Astrocyte (in vitro differentiated cells and primary cell): ENCODE measurements at regions not wholly inside any gene's neighbourhood (a gene's known extent, or its start where the extent isn't known, plus 50 kb on each side); places are given as distances from the start of the nearest gene placed in this dataset.

ENCODE experiments used
- DNase-seq: peaks from one replicate; pipeline ENCODE4 v3.0.0-alpha.2; 2010; ENCODE audit warnings: low read depth
- FAIRE-seq: peaks from 2 replicates; lab custom pipeline; 2011; peaks lifted over from hg19 to GRCh38; lab: Jason Lieb, UNC
- H2AFZ ChIP-seq: 2 replicates; pipeline ENCODE4 v1.6.0; 2012; ENCODE audit warnings: low read depth, low read length, inconsistent platforms
- H3K27ac ChIP-seq: 2 replicates; pipeline ENCODE4 v1.5.1; 2011; ENCODE audit warnings: low read depth, low read length, inconsistent platforms
- H3K27me3 ChIP-seq: 2 replicates; pipeline ENCODE4 v1.6.0; 2011; ENCODE audit warnings: low read length, inconsistent platforms; ENCODE audit not compliant: insufficient read depth
- H3K36me3 ChIP-seq: 2 replicates; pipeline ENCODE4 v1.5.1; 2011; ENCODE audit warnings: low read length, inconsistent platforms; ENCODE audit not compliant: insufficient read depth
- H3K4me1 ChIP-seq: 2 replicates; pipeline ENCODE4 v1.5.1; 2011; ENCODE audit warnings: low read length, inconsistent platforms; ENCODE audit not compliant: insufficient read depth
- H3K4me2 ChIP-seq: 2 replicates; pipeline ENCODE4 v1.6.0; 2012; ENCODE audit warnings: low read length, inconsistent platforms
- H3K4me3 ChIP-seq: 2 replicates; pipeline ENCODE4 v1.5.1; 2011; ENCODE audit warnings: low read depth, mild to moderate bottlenecking, low read length, inconsistent platforms; ENCODE audit not compliant: insufficient read depth
- H3K79me2 ChIP-seq: 2 replicates; pipeline ENCODE4 v1.6.0; 2012; ENCODE audit warnings: mild to moderate bottlenecking, low read length, inconsistent platforms; ENCODE audit not compliant: insufficient read depth
- H3K9ac ChIP-seq: 2 replicates; pipeline ENCODE4 v1.6.0; 2012; ENCODE audit warnings: mild to moderate bottlenecking, low read length, inconsistent platforms
- H3K9me3 ChIP-seq: 2 replicates; pipeline ENCODE4 v1.5.1; 2012; ENCODE audit warnings: low read depth, mild to moderate bottlenecking, low read length, inconsistent platforms; ENCODE audit not compliant: insufficient read depth
- H4K20me1 ChIP-seq: 2 replicates; pipeline ENCODE4 v1.6.0; 2012; ENCODE audit warnings: low read length, inconsistent platforms; ENCODE audit not compliant: insufficient read depth
- H3K27ac Mint-ChIP-seq: one replicate; pipeline ENCODE4 v1.8.0; 2021; ENCODE audit warnings: mild to moderate bottlenecking, mixed read lengths; ENCODE audit not compliant: unreplicated experiment
- H3K27me3 Mint-ChIP-seq: one replicate; pipeline ENCODE4 v1.8.0; 2021; ENCODE audit warnings: low read depth, mixed read lengths; ENCODE audit not compliant: unreplicated experiment
- H3K36me3 Mint-ChIP-seq: one replicate; pipeline ENCODE4 v1.8.0; 2021; ENCODE audit warnings: low read depth, mixed read lengths; ENCODE audit not compliant: unreplicated experiment
- H3K4me1 Mint-ChIP-seq: one replicate; pipeline ENCODE4 v1.8.0; 2021; ENCODE audit warnings: low read depth, mixed read lengths; ENCODE audit not compliant: unreplicated experiment
- H3K4me3 Mint-ChIP-seq: one replicate; pipeline ENCODE4 v1.8.0; 2021; ENCODE audit warnings: mild to moderate bottlenecking, moderate library complexity, mixed read lengths; ENCODE audit not compliant: unreplicated experiment
- H3K9me3 Mint-ChIP-seq: one replicate; pipeline ENCODE4 v1.8.0; 2021; ENCODE audit warnings: mild to moderate bottlenecking, mixed read lengths; ENCODE audit not compliant: unreplicated experiment
- CTCF ChIP-seq: IDR thresholded peaks from 2 replicates; pipeline ENCODE4 v1.5.1; 2011; ENCODE audit warnings: low read depth, mild to moderate bottlenecking, inconsistent platforms, low read length, moderate library complexity; ENCODE audit not compliant: insufficient read depth
- EZH2 ChIP-seq: IDR thresholded peaks from 2 replicates; pipeline ENCODE4 v1.6.1; 2012; ENCODE audit warnings: mild to moderate bottlenecking, low read length, inconsistent platforms; ENCODE audit not compliant: insufficient read depth

GRCh38 chr7:155191901-155192478, 105.7 kb upstream of the INSIG1 start:
- H3K4me1 Mint-ChIP-seq: peaks cover 14% of the 10 kb centered on the region
- Histone ChIP-seq H3K4me1 (no peaks in the 10 kb centered on the region), H2AFZ (no peak overlapping the region), H3K4me3 (no peak overlapping the region), H3K36me3 (no peaks in the 10 kb centered on the region), H3K9me3 (no peaks in the 10 kb centered on the region), H3K27ac (no peak overlapping the region), H3K27me3 (no peaks in the 10 kb centered on the region), H3K9ac (no peak overlapping the region), H4K20me1 (no peaks in the 10 kb centered on the region), H3K4me2 (no peak overlapping the region), H3K79me2 (no peaks in the 10 kb centered on the region)
- no peak overlapping the region for H3K4me3 Mint-ChIP-seq
- no peak for DNase-seq
- no peaks in the 10 kb centered on the region for H3K36me3 Mint-ChIP-seq
- FAIRE-seq: no peak
- H3K27me3 Mint-ChIP-seq: no peaks in the 10 kb centered on the region
- H3K27ac Mint-ChIP-seq: no peak overlapping the region
- TF ChIP-seq CTCF (no peak), EZH2 (no peak)
- H3K9me3 Mint-ChIP-seq: peaks cover 17% of the 10 kb centered on the region

- H3K4me3 Mint-ChIP-seq: no peak overlapping the region
- Histone ChIP-seq H2AFZ (no peak overlapping the region), H3K36me3 (no peaks in the 10 kb centered on the region), H3K4me2 (no peak overlapping the region), H3K27ac (no peak overlapping the region), H3K9me3 (no peaks in the 10 kb centered on the region), H3K9ac (no peak overlapping the region), H3K4me3 (no peak overlapping the region), H3K27me3 (no peaks in the 10 kb centered on the region), H3K79me2 (no peaks in the 10 kb centered on the region), H4K20me1 (no peaks in the 10 kb centered on the region), H3K4me1 (no peaks in the 10 kb centered on the region)
- H3K27me3 Mint-ChIP-seq: no peaks in the 10 kb centered on the region
- FAIRE-seq (no peak), DNase-seq (no peak)
- TF ChIP-seq EZH2 (no peak), CTCF (no peak)
- H3K4me1 Mint-ChIP-seq: peaks cover 14% of the 10 kb centered on the region
- H3K27ac Mint-ChIP-seq: no peak overlapping the region
- no peaks in the 10 kb centered on the region for H3K36me3 Mint-ChIP-seq
- peaks cover 20% of the 10 kb centered on the region for H3K9me3 Mint-ChIP-seq
Measured at GRCh38 chr7:155192961-155193640, 104.6 kb upstream of the INSIG1 start.

- H4K20me1 ChIP-seq: no peaks in the 10 kb centered on the region
- Mint-ChIP-seq H3K4me3 (no peak overlapping the region), H3K9me3 (peaks cover 19% of the 10 kb centered on the region)
Measured at GRCh38 chr7:155193716-155194115, 104.0 kb upstream of the INSIG1 start.

More at GRCh38 chr7:155193716-155194115, 104.0 kb upstream of the INSIG1 start:
- Histone ChIP-seq H3K4me2 (no peak overlapping the region), H3K27me3 (no peaks in the 10 kb centered on the region), H3K79me2 (no peaks in the 10 kb centered on the region), H3K4me1 (peaks cover 3% of the 10 kb centered on the region), H3K9ac (no peak overlapping the region), H3K9me3 (no peaks in the 10 kb centered on the region), H3K36me3 (no peaks in the 10 kb centered on the region), H3K4me3 (no peak overlapping the region), H2AFZ (no peak overlapping the region), H3K27ac (no peak overlapping the region)
- Mint-ChIP-seq H3K4me1 (peaks cover 19% of the 10 kb centered on the region), H3K36me3 (no peaks in the 10 kb centered on the region), H3K27me3 (no peaks in the 10 kb centered on the region), H3K27ac (no peak overlapping the region)
- TF ChIP-seq EZH2: no peak
- TF ChIP-seq CTCF: no peak
- FAIRE-seq: no peak
- DNase-seq: no peak
